ENCODE measurements at regions not wholly inside any gene's neighbourhood (a gene's known extent, or its start where the extent isn't known, plus 50 kb on each side); places are given as distances from the start of the nearest gene placed in this dataset.
"Not testable (repeated sequence)": the region's sequence is repeated elsewhere in the genome, so short reads cannot be mapped to it uniquely, and the experiment has no call there.

GRCh38 chr7:128561116-128561722, 84.7 kb downstream of the METTL2B start:
- H3K4me1 ChIP-seq; H3K27ac ChIP-seq; H3K27me3 ChIP-seq; H3K9me3 ChIP-seq; H3K36me3 ChIP-seq; H3K4me3 ChIP-seq; intact Hi-C loops (cut with DNase I): not testable (repeated sequence)
- DNase-seq (peak in 1 of 4 donors; percentile 7), ATAC-seq (peak; percentile 28)

GRCh38 chr7:128562795-128563194, 86.2 kb downstream of the METTL2B start:
- ATAC-seq; intact Hi-C loops (cut with DNase I): not testable (repeated sequence)

GRCh38 chr7:128564123-128564700, 87.7 kb downstream of the METTL2B start:
- H3K9me3 ChIP-seq: not testable (repeated sequence)

More at GRCh38 chr7:128562795-128563194, 86.2 kb downstream of the METTL2B start:
- not testable (repeated sequence) for H3K4me3 ChIP-seq, DNase-seq, H3K36me3 ChIP-seq, H3K4me1 ChIP-seq, H3K27ac ChIP-seq, H3K9me3 ChIP-seq, H3K27me3 ChIP-seq

GRCh38 chr7:128564932-128565864, 88.7 kb downstream of the METTL2B start:
- intact Hi-C loops (cut with DNase I); H3K27ac ChIP-seq; H3K4me3 ChIP-seq; H3K36me3 ChIP-seq; DNase-seq; H3K4me1 ChIP-seq; H3K9me3 ChIP-seq; H3K27me3 ChIP-seq: not testable (repeated sequence)
- peak; percentile 58 for ATAC-seq

More at GRCh38 chr7:128564123-128564700, 87.7 kb downstream of the METTL2B start:
- intact Hi-C loops (cut with DNase I); H3K36me3 ChIP-seq; H3K4me3 ChIP-seq; DNase-seq; H3K27me3 ChIP-seq; H3K4me1 ChIP-seq; ATAC-seq; H3K27ac ChIP-seq: not testable (repeated sequence)

GRCh38 chr7:128575277-128575676, 96.8 kb upstream of the GARIN1A start:
- H3K4me1 ChIP-seq; H3K4me3 ChIP-seq; intact Hi-C loops (cut with DNase I); H3K27me3 ChIP-seq; DNase-seq; H3K9me3 ChIP-seq; H3K27ac ChIP-seq: not testable (repeated sequence)
- peak; percentile 69 for ATAC-seq
- H3K36me3 ChIP-seq: peaks cover 0 to 25% of the 10 kb centered on the region in 2 donors

GRCh38 chr7:128576953-128577352, 95.1 kb upstream of the GARIN1A start:
- intact Hi-C loops (cut with DNase I); H3K9me3 ChIP-seq; H3K4me1 ChIP-seq; H3K4me3 ChIP-seq; DNase-seq; H3K27ac ChIP-seq; H3K27me3 ChIP-seq; ATAC-seq: not testable (repeated sequence)
- peaks cover 0 to 33% of the 10 kb centered on the region in 2 donors for H3K36me3 ChIP-seq

GRCh38 chr7:128579843-128580242, 92.2 kb upstream of the GARIN1A start:
- H3K4me1 ChIP-seq; DNase-seq; H3K9me3 ChIP-seq; intact Hi-C loops (cut with DNase I); H3K4me3 ChIP-seq; H3K27ac ChIP-seq; H3K27me3 ChIP-seq: not testable (repeated sequence)
- peaks cover 0 to 51% of the 10 kb centered on the region in 2 donors for H3K36me3 ChIP-seq
- peak; percentile 81 for ATAC-seq

- H3K36me3 ChIP-seq: peaks cover 0 to 45% of the 10 kb centered on the region in 2 donors
- H3K27me3 ChIP-seq; DNase-seq; H3K9me3 ChIP-seq; intact Hi-C loops (cut with DNase I); H3K27ac ChIP-seq; ATAC-seq; H3K4me3 ChIP-seq; H3K4me1 ChIP-seq: not testable (repeated sequence)
Measured at GRCh38 chr7:128581100-128581499, 91.0 kb upstream of the GARIN1A start.

GRCh38 chr7:128581825-128582561, 90.1 kb upstream of the GARIN1A start:
- DNase-seq; H3K27me3 ChIP-seq; H3K9me3 ChIP-seq; H3K4me1 ChIP-seq; H3K27ac ChIP-seq; ATAC-seq; H3K4me3 ChIP-seq; intact Hi-C loops (cut with DNase I): not testable (repeated sequence)
- peaks cover 0 to 46% of the 10 kb centered on the region in 2 donors for H3K36me3 ChIP-seq

GRCh38 chr7:128586715-128587114, 85.4 kb upstream of the GARIN1A start:
- intact Hi-C loops (cut with DNase I); ATAC-seq; H3K27me3 ChIP-seq; H3K27ac ChIP-seq; H3K9me3 ChIP-seq; H3K4me1 ChIP-seq; DNase-seq; H3K4me3 ChIP-seq: not testable (repeated sequence)
- H3K36me3 ChIP-seq: peaks cover 0 to 32% of the 10 kb centered on the region in 2 donors
